ENCODE measurements at regions not wholly inside any gene's neighbourhood (a gene's known extent, or its start where the extent isn't known, plus 50 kb on each side); places are given as distances from the start of the nearest gene placed in this dataset.

- Histone ChIP-seq H3K36me3 (ENCODE audit: insufficient read depth, low read length) (no peaks in the 10 kb centered on the region), H3K27ac (ENCODE audit: low read depth, low read length, poor library complexity, severe bottlenecking) (no peak overlapping the region), H4K20me1 (ENCODE audit: insufficient read depth, low read length) (no peaks in the 10 kb centered on the region), H3K9me2 (ENCODE audit: insufficient read depth, low read length) (no peaks in the 10 kb centered on the region), H3K9me3 (ENCODE audit: low read length) (no peaks in the 10 kb centered on the region), H3K79me2 (ENCODE audit: insufficient read depth, low read depth, low read length) (no peaks in the 10 kb centered on the region), H3K4me3 (ENCODE audit: low read depth, low read length, poor library complexity, severe bottlenecking) (no peak overlapping the region), H3K4me1 (ENCODE audit: insufficient read depth, low read length, poor library complexity, severe bottlenecking) (no peaks in the 10 kb centered on the region), H2AFZ (ENCODE audit: low read length) (no peak overlapping the region), H3K4me2 (ENCODE audit: low read length) (no peak overlapping the region)
- BruUV-seq (replicated peaks), result no TSS peak
- intact Hi-C loops (cut with micrococcal nuclease; ENCODE audit: unreplicated experiment), result no loop called here
- POLR2A ChIA-PET, result interaction anchor here (0.5 to 0.8 kb wide), 2 partner anchors 58 to 236 kb away, joined by 3 read pairs; no protein-coding TSS in a partner anchor
- TF ChIP-seq EZH2phosphoT487 (IDR thresholded peaks at IDR 0.05; ENCODE audit: borderline replicate concordance, low read depth, low read length) (no peak), CTCF (conservative IDR thresholded peaks at IDR 0.05; ENCODE audit: low read length) (no peak)
- no peak for DNase-seq (ENCODE audit: low spot score)
- CTCF ChIA-PET (ENCODE audit: unreplicated experiment), result no interaction called here
Measured at GRCh38 chr15:39495871-39496840, 84.7 kb upstream of the THBS1 start.

- ChIA-PET CTCF (ENCODE audit: unreplicated experiment) (no interaction called here), POLR2A (interaction anchor here (0.5 kb wide), 1 partner anchor 237 kb away, joined by 3 read pairs; no protein-coding TSS in a partner anchor)
- no peak for DNase-seq (ENCODE audit: low spot score)
- Histone ChIP-seq H3K27ac (ENCODE audit: low read depth, low read length, poor library complexity, severe bottlenecking) (no peak overlapping the region), H3K9me2 (ENCODE audit: insufficient read depth, low read length) (no peaks in the 10 kb centered on the region), H2AFZ (ENCODE audit: low read length) (no peak overlapping the region), H3K4me1 (ENCODE audit: insufficient read depth, low read length, poor library complexity, severe bottlenecking) (no peaks in the 10 kb centered on the region), H3K4me3 (ENCODE audit: low read depth, low read length, poor library complexity, severe bottlenecking) (no peak overlapping the region), H3K4me2 (ENCODE audit: low read length) (no peak overlapping the region), H3K79me2 (ENCODE audit: insufficient read depth, low read depth, low read length) (no peaks in the 10 kb centered on the region), H4K20me1 (ENCODE audit: insufficient read depth, low read length) (no peaks in the 10 kb centered on the region), H3K36me3 (ENCODE audit: insufficient read depth, low read length) (no peaks in the 10 kb centered on the region), H3K9me3 (ENCODE audit: low read length) (no peaks in the 10 kb centered on the region)
- intact Hi-C loops (cut with micrococcal nuclease; ENCODE audit: unreplicated experiment), result no loop called here
- no TSS peak for BruUV-seq (replicated peaks)
- TF ChIP-seq EZH2phosphoT487 (IDR thresholded peaks at IDR 0.05; ENCODE audit: borderline replicate concordance, low read depth, low read length), result no peak
- TF ChIP-seq CTCF (conservative IDR thresholded peaks at IDR 0.05; ENCODE audit: low read length), result no peak
Measured at GRCh38 chr15:39497016-39497758, 83.7 kb upstream of the THBS1 start.

All from OCI-LY7 (cell line).